Spleen (tissue), 11 donors: ENCODE measurements at regions not wholly inside any gene's neighbourhood (a gene's known extent, or its start where the extent isn't known, plus 50 kb on each side); places are given as distances from the start of the nearest gene placed in this dataset.

Source experiments
- DNase-seq: peaks from one replicate; pipeline ENCODE4 v3.0.0-alpha.2; 2020
- H3K27ac ChIP-seq, 8 donors: fragments of 200-600 bp; sonication (generic) in 7 of 8; 1 replicate in 4 of 8; 2 replicates in 4 of 8; pipeline versions ENCODE4 v1.5.0 to v1.8.0; 2016 to 2021; ENCODE audit warnings: inconsistent platforms in 4 of 8, mild to moderate bottlenecking in 4 of 8, moderate library complexity in 1 of 8
- H3K27me3 ChIP-seq, 7 donors: fragments of 200-600 bp; sonication (generic) in 6 of 7; replicated peaks in 1 of 7; 1 replicate in 4 of 7; 2 replicates in 3 of 7; pipeline versions ENCODE4 v1.5.0 to v1.8.0; 2016 to 2021; ENCODE audit warnings: inconsistent platforms in 3 of 7, mild to moderate bottlenecking in 1 of 7
- H3K36me3 ChIP-seq, 6 donors: fragments of 200-600 bp; sonication (generic) in 5 of 6; 1 replicate in 4 of 6; 2 replicates in 2 of 6; pipeline versions ENCODE4 v1.5.0 to v1.8.0; 2016 to 2021; ENCODE audit warnings: inconsistent platforms in 2 of 6
- H3K4me1 ChIP-seq, 6 donors: fragments of 200-600 bp; sonication (generic) in 5 of 6; 1 replicate in 3 of 6; 2 replicates in 3 of 6; pipeline versions ENCODE4 v1.5.0 to v1.8.0; 2016 to 2021; ENCODE audit warnings: inconsistent platforms in 3 of 6
- H3K4me3 ChIP-seq, 8 donors: fragments of 200-600 bp; sonication (generic) in 7 of 8; 1 replicate in 4 of 8; 2 replicates in 4 of 8; pipeline versions ENCODE4 v1.5.0 to v1.8.0; 2016 to 2021; ENCODE audit warnings: inconsistent platforms in 4 of 8, mild to moderate bottlenecking in 4 of 8, moderate library complexity in 2 of 8
- H3K9me3 ChIP-seq, 8 donors: fragments of 200-600 bp; sonication (generic) in 7 of 8; 1 replicate in 4 of 8; 2 replicates in 4 of 8; pipeline versions ENCODE4 v1.5.0 to v1.8.0; 2016 to 2021; ENCODE audit warnings: inconsistent platforms in 4 of 8
- POLR2A ChIP-seq, 3 donors: fragments of 450-650 bp; IDR thresholded peaks; one replicate each; pipeline ENCODE4 v1.5.1; 2017; ENCODE audit warnings: antibody characterized with exemption in 3 of 3, mild to moderate bottlenecking in 1 of 3
- POLR2AphosphoS5 ChIP-seq, 3 donors: sonication (generic); formaldehyde crosslinking; IDR thresholded peaks; one replicate each; pipeline ENCODE4 v1.5.1; 2017; ENCODE audit warnings: antibody characterized with exemption in 3 of 3
- WGBS, 5 donors: extraction: QIAGEN DNeasy Blood & Tissue Kit in 3 of 5; methylation state at CpG; one replicate each; pipeline versions ENCODE4 v1.1.5 to v1.1.7; 2013 to 2018; 5-methylcytosine and 5-hydroxymethylcytosine counted together
- intact Hi-C: fragments of 100-400 bp; cut with DNase I; formaldehyde crosslinking; loops from one replicate; pipeline ENCODE4 v1.15.0; 2023; ENCODE audit warnings: low total_unique reads
- TF ChIP-seq, protein P1 (sequence below), 11 experiments: fragments of 200-600 bp in 7 of 11; fragments of 450-650 bp in 4 of 11; sonication (generic) in 4 of 11; IDR thresholded peaks in 8 of 11; conservative IDR thresholded peaks in 3 of 11; 1 replicate in 7 of 11; 2 replicates in 4 of 11; pipeline versions ENCODE4 v1.4.0 to v1.8.0; 2016 to 2021; ENCODE audit warnings: antibody characterized with exemption in 11 of 11, inconsistent platforms in 4 of 11, mild to moderate bottlenecking in 1 of 11
- donor health status: healthy with polysubstance abuse.
- donor health status: DM: no; HTN: no; CAD: no; lungs with moderate emphysema.
- donor health status: DM: no; HTN: no; CAD: no.
- donor health status: Bipolar disorder and iron deficiency.
- donor health status: healthy.
- donor health status: DM: no; HTN: no; CAD: no.
- donor health status: DM: yes; HTN: yes; CAD: no.

DNA sequence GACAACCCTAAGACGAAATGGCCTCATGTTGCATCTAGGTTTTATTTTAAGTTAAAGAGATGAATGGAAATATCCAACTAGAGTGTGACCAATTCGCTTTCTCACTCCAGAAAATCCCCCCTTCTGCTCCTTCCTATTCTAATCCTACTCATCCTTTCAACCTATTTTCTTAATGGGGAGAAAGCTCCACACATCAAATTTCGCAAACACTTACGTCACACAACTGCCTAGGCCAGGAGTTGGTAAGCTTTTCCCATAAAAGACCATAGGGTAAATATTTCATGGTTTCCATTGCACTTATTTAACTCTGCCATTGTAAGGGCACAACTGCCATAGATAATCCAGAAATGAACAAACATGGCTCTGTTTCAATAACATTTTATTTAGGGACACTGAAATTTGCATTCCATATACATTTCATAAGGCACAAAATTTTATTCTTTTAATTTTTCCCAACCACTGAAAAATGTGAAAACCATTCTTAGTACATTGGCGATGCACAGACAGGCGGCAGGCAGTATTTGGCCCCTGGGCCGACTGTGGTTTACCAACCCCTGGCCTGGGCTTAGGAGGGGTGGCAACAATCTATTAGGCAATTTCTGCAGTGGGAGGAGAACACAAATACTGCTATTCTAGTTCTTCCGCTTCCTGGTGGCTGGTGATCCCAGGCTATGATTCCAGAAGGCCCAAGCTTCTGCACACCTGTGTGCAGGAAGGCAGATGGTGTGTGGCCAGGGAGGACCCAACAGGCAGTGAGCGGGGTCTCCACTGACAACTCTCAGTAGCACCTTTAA, 67.2 kb upstream of the FOXN3 start:
- Histone ChIP-seq H3K36me3 (peaks cover 0 to 17% (median 0%) of the 10 kb centered on the region in 6 donors), H3K9me3 (no peaks in the 10 kb centered on the region), H3K4me3 (no peak overlapping the region), H3K27me3 (no peaks in the 10 kb centered on the region), H3K4me1 (peaks cover 0 to 57% (median 8%) of the 10 kb centered on the region in 6 donors), H3K27ac (peak overlapping the region in 4 of 8 donors; percentile 34 to 79 (median 74))
- DNase-seq = peak; percentile 72
- TF ChIP-seq POLR2A (IDR thresholded peaks at IDR 0.05) = no peak
- TF ChIP-seq, protein P1, sequence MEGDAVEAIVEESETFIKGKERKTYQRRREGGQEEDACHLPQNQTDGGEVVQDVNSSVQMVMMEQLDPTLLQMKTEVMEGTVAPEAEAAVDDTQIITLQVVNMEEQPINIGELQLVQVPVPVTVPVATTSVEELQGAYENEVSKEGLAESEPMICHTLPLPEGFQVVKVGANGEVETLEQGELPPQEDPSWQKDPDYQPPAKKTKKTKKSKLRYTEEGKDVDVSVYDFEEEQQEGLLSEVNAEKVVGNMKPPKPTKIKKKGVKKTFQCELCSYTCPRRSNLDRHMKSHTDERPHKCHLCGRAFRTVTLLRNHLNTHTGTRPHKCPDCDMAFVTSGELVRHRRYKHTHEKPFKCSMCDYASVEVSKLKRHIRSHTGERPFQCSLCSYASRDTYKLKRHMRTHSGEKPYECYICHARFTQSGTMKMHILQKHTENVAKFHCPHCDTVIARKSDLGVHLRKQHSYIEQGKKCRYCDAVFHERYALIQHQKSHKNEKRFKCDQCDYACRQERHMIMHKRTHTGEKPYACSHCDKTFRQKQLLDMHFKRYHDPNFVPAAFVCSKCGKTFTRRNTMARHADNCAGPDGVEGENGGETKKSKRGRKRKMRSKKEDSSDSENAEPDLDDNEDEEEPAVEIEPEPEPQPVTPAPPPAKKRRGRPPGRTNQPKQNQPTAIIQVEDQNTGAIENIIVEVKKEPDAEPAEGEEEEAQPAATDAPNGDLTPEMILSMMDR (IDR thresholded peaks at IDR 0.05 in 8 of 11, conservative IDR thresholded peaks at IDR 0.05 in 3 of 11) = no peak
- TF ChIP-seq POLR2AphosphoS5 (IDR thresholded peaks at IDR 0.05) = no peak
- intact Hi-C loops = no loop called here
- 64 to 94% (median 75%) methylated on average over 9 of the region's 9 CpGs for WGBS, 5 donors

DNA sequence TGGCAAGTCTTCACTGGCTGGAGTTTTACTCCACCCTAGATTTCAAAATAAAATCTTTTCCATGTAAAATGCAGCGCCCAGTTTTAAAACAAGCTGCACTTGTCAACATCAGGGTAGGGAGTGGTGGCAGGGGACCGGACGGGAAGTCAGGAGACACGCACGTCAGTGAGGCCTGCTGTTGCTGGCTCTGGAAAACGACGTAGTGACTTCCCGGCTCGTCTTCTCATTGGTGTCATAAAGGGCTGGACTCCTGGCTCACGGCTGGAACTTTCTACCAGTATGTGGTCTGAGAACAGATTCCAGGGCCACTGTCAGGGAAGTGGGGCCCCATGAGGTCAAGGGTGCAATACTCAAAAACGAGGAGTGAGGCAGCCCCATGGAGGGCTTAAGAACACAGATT, 64.2 kb upstream of the FOXN3 start:
- no peak overlapping the region for H3K4me3 ChIP-seq
- H3K9me3 ChIP-seq = no peaks in the 10 kb centered on the region
- peaks cover 0 to 55% (median 8%) of the 10 kb centered on the region in 6 donors for H3K4me1 ChIP-seq
- H3K27me3 ChIP-seq = no peaks in the 10 kb centered on the region
- TF ChIP-seq, protein P1 (IDR thresholded peaks at IDR 0.05 in 8 of 11, conservative IDR thresholded peaks at IDR 0.05 in 3 of 11) = no peak
- TF ChIP-seq POLR2AphosphoS5 (IDR thresholded peaks at IDR 0.05) = no peak
- TF ChIP-seq POLR2A (IDR thresholded peaks at IDR 0.05) = no peak
- peaks cover 0 to 17% (median 0%) of the 10 kb centered on the region in 6 donors for H3K36me3 ChIP-seq
- intact Hi-C loops = no loop called here
- no peak overlapping the region for H3K27ac ChIP-seq
- 77 to 90% (median 82%) methylated on average over 11 of the region's 11 CpGs for WGBS, 5 donors
- peak; percentile 61 for DNase-seq

DNA sequence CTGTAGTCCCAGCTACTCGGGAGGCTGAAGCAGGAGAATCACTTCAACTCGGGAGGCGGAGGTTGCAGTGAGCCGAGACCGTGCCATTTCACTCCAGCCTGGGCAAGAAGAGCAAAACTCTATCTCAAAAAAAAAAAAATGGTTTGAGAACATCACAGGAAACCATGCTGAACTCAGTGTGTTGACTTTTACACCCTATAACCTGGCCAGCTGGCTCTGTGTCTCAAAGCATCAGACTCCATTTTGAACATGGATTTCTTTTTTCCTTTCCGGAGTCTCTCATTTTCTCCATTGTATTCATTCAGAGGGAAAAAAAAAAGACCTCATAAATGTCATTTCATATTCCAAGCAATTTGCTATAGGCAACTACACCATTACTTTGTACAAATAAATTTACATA, 63.2 kb upstream of the FOXN3 start:
- no peak for DNase-seq
- intact Hi-C loops = no loop called here
- Histone ChIP-seq H3K4me3 (no peak overlapping the region), H3K27me3 (no peaks in the 10 kb centered on the region), H3K27ac (peak overlapping the region in 4 of 8 donors; percentile 9 to 48 (median 38)), H3K36me3 (peaks cover 0 to 11% (median 0%) of the 10 kb centered on the region in 6 donors), H3K4me1 (peaks cover 0 to 46% (median 5%) of the 10 kb centered on the region in 6 donors), H3K9me3 (no peaks in the 10 kb centered on the region)
- TF ChIP-seq, protein P1 (IDR thresholded peaks at IDR 0.05 in 8 of 11, conservative IDR thresholded peaks at IDR 0.05 in 3 of 11) = no peak
- TF ChIP-seq POLR2AphosphoS5 (IDR thresholded peaks at IDR 0.05) (no peak), POLR2A (IDR thresholded peaks at IDR 0.05) (no peak)
- 88 to 97% (median 90%) methylated on average over 6 of the region's 6 CpGs for WGBS, 5 donors

DNA sequence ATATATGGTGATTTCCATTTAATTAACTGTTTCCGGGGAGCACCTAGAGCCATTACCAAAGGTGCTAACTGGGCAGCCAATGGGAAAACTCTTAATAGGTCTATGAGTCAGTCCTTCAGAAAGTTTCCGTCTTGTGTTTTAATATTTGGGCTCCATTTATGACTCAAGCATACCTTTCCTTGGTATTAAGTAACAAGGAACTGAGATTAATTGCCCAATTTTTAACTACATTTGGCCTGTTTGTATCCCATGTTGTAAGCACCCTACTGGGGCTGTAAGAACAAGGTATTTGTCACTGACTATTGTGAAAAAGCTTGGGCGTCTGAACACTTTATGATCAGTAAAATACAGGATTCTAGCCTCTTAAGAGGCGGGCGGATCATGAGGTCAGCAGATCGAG, 62.8 kb upstream of the FOXN3 start:
- Histone ChIP-seq H3K27ac (peak overlapping the region in 4 of 8 donors; percentile 9 to 48 (median 38)), H3K9me3 (no peaks in the 10 kb centered on the region), H3K4me1 (peaks cover 0 to 41% (median 5%) of the 10 kb centered on the region in 6 donors), H3K4me3 (no peak overlapping the region), H3K27me3 (no peaks in the 10 kb centered on the region), H3K36me3 (peaks cover 0 to 9% (median 0%) of the 10 kb centered on the region in 6 donors)
- intact Hi-C loops = no loop called here
- WGBS, 5 donors = 65 to 94% (median 78%) methylated on average over 6 of the region's 6 CpGs
- TF ChIP-seq, protein P1 (IDR thresholded peaks at IDR 0.05 in 8 of 11, conservative IDR thresholded peaks at IDR 0.05 in 3 of 11) = no peak
- TF ChIP-seq POLR2A (IDR thresholded peaks at IDR 0.05) (no peak), POLR2AphosphoS5 (IDR thresholded peaks at IDR 0.05) (no peak)
- DNase-seq = no peak
